CD4-positive, alpha-beta T cell (primary cell): ENCODE measurements at regions not wholly inside any gene's neighbourhood (a gene's known extent, or its start where the extent isn't known, plus 50 kb on each side); places are given as distances from the start of the nearest gene placed in this dataset.

Experiments
- ATAC-seq: fragments of 200-7000 bp; cut with Tn5 transposase; one replicate; pipeline ENCODE4 v1.10.0; 2022; ENCODE audit warnings: mild to moderate bottlenecking; ENCODE audit not compliant: poor library complexity
- CTCF ChIA-PET: fragments of 350-600 bp; sonication (Branson Sonifier 250); formaldehyde crosslinking; loops from one replicate; lab custom pipeline; 2021; ENCODE audit warnings: antibody characterized with exemption, inconsistent platforms; lab: Charles Lee
- POLR2A ChIA-PET: fragments of 350-600 bp; sonication (Branson Sonifier 250); formaldehyde crosslinking; loops from one replicate; lab custom pipeline; 2021; ENCODE audit warnings: antibody characterized with exemption, inconsistent platforms; lab: Charles Lee
- DNase-seq, 14 experiments: peaks; one replicate each; pipeline ENCODE4 v3.0.0-alpha.2; 2013 to 2020; ENCODE audit warnings: mixed read lengths in 2 of 14
- H3K27ac ChIP-seq, 2 donors: one replicate each; pipeline versions ENCODE4 v1.5.1 to v1.7.0; 2013; ENCODE audit warnings: low read length in 2 of 2, low read depth in 1 of 2, mild to moderate bottlenecking in 1 of 2
- H3K27me3 ChIP-seq, 2 experiments: 1 replicate in 1 of 2; 2 replicates in 1 of 2; pipeline versions ENCODE4 v1.6.1 to v1.7.0; 2013; ENCODE audit warnings: low read length in 2 of 2, control low read depth in 1 of 2, mild to moderate bottlenecking in 1 of 2, moderate library complexity in 1 of 2; ENCODE audit not compliant: insufficient read depth in 2 of 2, control insufficient read depth in 1 of 2
- H3K36me3 ChIP-seq: one replicate; pipeline ENCODE4 v1.6.1; 2013; ENCODE audit warnings: low read length, control low read depth; ENCODE audit not compliant: insufficient read depth
- H3K4me1 ChIP-seq: one replicate; pipeline ENCODE4 v1.6.1; 2013; ENCODE audit warnings: low read length, control low read depth; ENCODE audit not compliant: insufficient read depth
- H3K4me3 ChIP-seq: one replicate; pipeline ENCODE4 v1.5.1; 2013; ENCODE audit warnings: mild to moderate bottlenecking, low read length, moderate library complexity
- H3K9me3 ChIP-seq, 2 experiments: 1 replicate in 1 of 2; 2 replicates in 1 of 2; pipeline versions ENCODE4 v1.6.1 to v1.7.0; 2013; ENCODE audit warnings: low read length in 2 of 2, mild to moderate bottlenecking in 2 of 2, control low read depth in 1 of 2, moderate library complexity in 1 of 2; ENCODE audit not compliant: control insufficient read depth in 1 of 2, insufficient read depth in 1 of 2
- H3K27ac Mint-ChIP-seq: one replicate; pipeline ENCODE4 v1.8.0; 2020; ENCODE audit warnings: mixed read lengths
- H3K27me3 Mint-ChIP-seq: one replicate; pipeline ENCODE4 v1.8.0; 2021; ENCODE audit warnings: mixed read lengths
- H3K36me3 Mint-ChIP-seq: one replicate; pipeline ENCODE4 v1.8.0; 2021; ENCODE audit warnings: low read depth, mixed read lengths
- H3K4me1 Mint-ChIP-seq: one replicate; pipeline ENCODE4 v1.8.0; 2021; ENCODE audit warnings: low read depth, mixed read lengths
- H3K4me3 Mint-ChIP-seq: one replicate; pipeline ENCODE4 v1.8.0; 2020; ENCODE audit warnings: mild to moderate bottlenecking, mixed read lengths
- H3K9me3 Mint-ChIP-seq: one replicate; pipeline ENCODE4 v1.8.0; 2020; ENCODE audit warnings: mixed read lengths
- intact Hi-C, 2 experiments: fragments of 100-400 bp; cut with DNase I in 1 of 2; cut with micrococcal nuclease in 1 of 2; formaldehyde crosslinking; loops; one replicate each; pipeline versions ENCODE4 v1.15.1 to v1.9.0; 2023 to 2025; cut with DNase I, micrococcal nuclease
- TF ChIP-seq, protein P1 (sequence below): fragments of 200-600 bp; IDR thresholded peaks from one replicate; pipeline ENCODE4 v1.8.0; 2022; ENCODE audit warnings: antibody characterized with exemption, mild to moderate bottlenecking

DNA sequence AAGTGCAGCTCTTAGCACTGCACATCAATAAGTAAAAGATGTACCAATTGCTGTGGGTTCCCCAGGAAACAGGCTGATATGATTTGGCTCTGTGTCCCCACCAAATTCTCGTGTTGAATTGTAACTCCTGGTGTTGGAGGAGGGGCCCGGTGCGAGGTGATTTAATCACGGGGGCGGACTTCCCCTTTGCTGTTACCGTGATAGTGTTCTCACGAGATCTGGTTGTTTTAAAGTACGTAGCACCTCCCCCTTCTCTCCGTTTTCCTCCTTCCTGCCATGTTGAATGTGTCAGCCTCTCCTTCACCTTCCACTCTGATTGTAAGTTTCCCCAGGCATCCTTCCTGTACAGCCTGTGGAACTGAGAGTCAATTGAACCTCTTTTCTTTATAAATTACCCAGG lies 93.2 kb upstream of the ACTBL2 start:
- H3K4me1 ChIP-seq, result no peaks in the 10 kb centered on the region
- no peak overlapping the region for H3K27ac ChIP-seq
- H3K4me1 Mint-ChIP-seq, result no peaks in the 10 kb centered on the region
- peaks cover 9% of the 10 kb centered on the region for H3K27me3 Mint-ChIP-seq
- TF ChIP-seq, protein P1, sequence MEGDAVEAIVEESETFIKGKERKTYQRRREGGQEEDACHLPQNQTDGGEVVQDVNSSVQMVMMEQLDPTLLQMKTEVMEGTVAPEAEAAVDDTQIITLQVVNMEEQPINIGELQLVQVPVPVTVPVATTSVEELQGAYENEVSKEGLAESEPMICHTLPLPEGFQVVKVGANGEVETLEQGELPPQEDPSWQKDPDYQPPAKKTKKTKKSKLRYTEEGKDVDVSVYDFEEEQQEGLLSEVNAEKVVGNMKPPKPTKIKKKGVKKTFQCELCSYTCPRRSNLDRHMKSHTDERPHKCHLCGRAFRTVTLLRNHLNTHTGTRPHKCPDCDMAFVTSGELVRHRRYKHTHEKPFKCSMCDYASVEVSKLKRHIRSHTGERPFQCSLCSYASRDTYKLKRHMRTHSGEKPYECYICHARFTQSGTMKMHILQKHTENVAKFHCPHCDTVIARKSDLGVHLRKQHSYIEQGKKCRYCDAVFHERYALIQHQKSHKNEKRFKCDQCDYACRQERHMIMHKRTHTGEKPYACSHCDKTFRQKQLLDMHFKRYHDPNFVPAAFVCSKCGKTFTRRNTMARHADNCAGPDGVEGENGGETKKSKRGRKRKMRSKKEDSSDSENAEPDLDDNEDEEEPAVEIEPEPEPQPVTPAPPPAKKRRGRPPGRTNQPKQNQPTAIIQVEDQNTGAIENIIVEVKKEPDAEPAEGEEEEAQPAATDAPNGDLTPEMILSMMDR, result no peak
- no peak overlapping the region for H3K4me3 ChIP-seq
- DNase-seq (no peak), ATAC-seq (no peak)
- H3K9me3 ChIP-seq, result no peaks in the 10 kb centered on the region
- no peak overlapping the region for H3K27ac Mint-ChIP-seq
- no peaks in the 10 kb centered on the region for H3K36me3 ChIP-seq
- peaks cover under 1% of the 10 kb centered on the region for H3K9me3 Mint-ChIP-seq
- CTCF ChIA-PET, result no interaction called here
- H3K36me3 Mint-ChIP-seq, result no peaks in the 10 kb centered on the region
- POLR2A ChIA-PET, result no interaction called here
- H3K27me3 ChIP-seq, result no peaks in the 10 kb centered on the region
- no peak overlapping the region for H3K4me3 Mint-ChIP-seq
- intact Hi-C loops, result no loop called here

DNA sequence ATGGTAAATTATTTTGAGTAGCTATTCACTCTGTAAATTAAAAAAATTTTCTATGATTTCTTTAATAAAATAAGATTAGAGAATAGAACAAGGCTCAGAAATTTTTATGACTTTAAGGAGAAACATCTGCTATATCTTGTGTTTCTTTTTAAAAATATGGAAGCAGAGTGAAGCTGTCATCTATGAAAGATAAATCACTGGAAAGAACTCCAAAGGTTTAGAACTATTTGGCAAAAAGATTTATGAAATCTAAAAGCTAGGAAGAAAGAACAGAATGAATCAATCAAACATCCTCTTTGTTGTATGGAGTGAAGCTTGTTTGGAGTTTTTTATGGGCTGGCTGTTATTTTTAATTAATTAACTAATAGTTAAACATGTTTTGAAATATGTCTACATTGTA lies 89.8 kb upstream of the ACTBL2 start:
- H3K9me3 Mint-ChIP-seq, result no peaks in the 10 kb centered on the region
- H3K27me3 Mint-ChIP-seq, result no peaks in the 10 kb centered on the region
- no peak overlapping the region for H3K27ac Mint-ChIP-seq
- ATAC-seq (no peak), DNase-seq (no peak)
- Histone ChIP-seq H3K27me3 (no peaks in the 10 kb centered on the region), H3K9me3 (no peaks in the 10 kb centered on the region), H3K4me3 (no peak overlapping the region), H3K27ac (no peak overlapping the region), H3K36me3 (no peaks in the 10 kb centered on the region), H3K4me1 (no peaks in the 10 kb centered on the region)
- H3K4me1 Mint-ChIP-seq, result no peaks in the 10 kb centered on the region
- no peak overlapping the region for H3K4me3 Mint-ChIP-seq
- intact Hi-C loops, result no loop called here
- CTCF ChIA-PET, result no interaction called here
- POLR2A ChIA-PET, result no interaction called here
- TF ChIP-seq, protein P1, result no peak
- H3K36me3 Mint-ChIP-seq, result no peaks in the 10 kb centered on the region

DNA sequence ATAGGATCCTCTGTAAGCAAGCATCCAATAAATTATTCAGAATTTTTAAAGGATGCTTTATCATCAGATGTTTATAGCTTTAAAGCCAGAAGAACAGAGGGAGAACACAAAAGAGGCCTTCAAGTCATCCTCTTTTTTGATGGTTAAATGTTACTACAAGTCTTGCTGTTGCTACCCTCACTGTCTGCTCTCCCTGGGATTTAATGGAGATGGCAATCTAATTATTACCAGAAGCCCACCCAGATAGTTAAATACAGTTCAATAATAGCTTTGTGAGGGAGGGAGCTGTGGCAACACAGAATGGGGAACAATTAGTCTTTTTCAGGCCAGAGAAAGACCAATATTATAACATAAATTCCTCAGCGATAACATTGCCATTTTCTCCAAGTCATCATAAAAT lies 87.0 kb upstream of the ACTBL2 start:
- H3K27me3 ChIP-seq, result no peaks in the 10 kb centered on the region
- H3K27ac Mint-ChIP-seq, result no peak overlapping the region
- no peaks in the 10 kb centered on the region for H3K4me1 ChIP-seq
- no peaks in the 10 kb centered on the region for H3K9me3 Mint-ChIP-seq
- no peaks in the 10 kb centered on the region for H3K4me1 Mint-ChIP-seq
- no peaks in the 10 kb centered on the region for H3K36me3 Mint-ChIP-seq
- no peak overlapping the region for H3K4me3 Mint-ChIP-seq
- H3K4me3 ChIP-seq, result no peak overlapping the region
- TF ChIP-seq, protein P1, result no peak
- H3K27me3 Mint-ChIP-seq, result peaks cover 4% of the 10 kb centered on the region
- H3K9me3 ChIP-seq, result no peaks in the 10 kb centered on the region
- no peaks in the 10 kb centered on the region for H3K36me3 ChIP-seq
- ChIA-PET CTCF (no interaction called here), POLR2A (interaction anchor here (0.6 kb wide), 1 partner anchor 280 kb away, joined by 4 read pairs; no protein-coding TSS in a partner anchor)
- ATAC-seq, result no peak
- H3K27ac ChIP-seq, result no peak overlapping the region
- intact Hi-C loops, result no loop called here
- no peak for DNase-seq
